ENCODE measurements at regions not wholly inside any gene's neighbourhood (a gene's known extent, or its start where the extent isn't known, plus 50 kb on each side); places are given as distances from the start of the nearest gene placed in this dataset.
A peak's percentile ranks its signal among the peaks of the same experiment; 100 is the strongest.
"Not testable (repeated sequence)": the region's sequence is repeated elsewhere in the genome, so short reads cannot be mapped to it uniquely, and the experiment has no call there.

DNA sequence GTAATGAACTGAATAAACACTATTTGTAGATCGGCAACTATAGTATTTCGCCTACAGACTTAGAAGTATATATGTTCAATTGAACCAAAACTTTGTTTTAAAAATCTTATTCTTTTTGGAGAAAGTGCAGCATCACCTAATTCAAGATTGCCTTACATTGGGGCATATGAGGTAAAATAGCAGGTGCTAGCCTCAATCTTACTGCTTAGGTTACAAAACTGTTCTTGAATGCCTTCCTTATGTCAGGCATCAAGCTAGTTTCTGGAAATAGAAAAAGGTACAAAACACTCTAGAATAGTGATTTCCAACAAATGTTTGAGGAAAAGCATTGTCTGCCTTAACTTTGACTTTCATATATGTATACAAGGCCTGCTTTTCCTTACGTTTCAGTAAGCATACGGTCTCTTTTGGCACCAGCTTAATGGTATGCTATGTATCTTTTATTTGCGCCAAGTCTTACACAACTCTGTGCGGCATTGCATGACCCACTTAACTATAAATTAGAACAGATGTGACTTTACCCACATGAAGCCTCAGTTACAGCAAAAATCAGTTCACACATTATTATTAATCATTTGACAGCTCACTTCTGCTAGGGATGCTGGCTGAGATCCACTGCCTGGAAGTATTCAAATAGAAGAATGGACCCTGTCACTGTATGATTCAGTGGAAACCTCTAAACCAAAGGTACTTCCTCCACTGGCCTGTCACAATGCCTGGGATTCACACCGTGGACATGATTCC is 174.1 kb downstream of the PRELID2 start:
- peak; percentile 26 for ATAC-seq
- DNase-seq (ENCODE audit: low spot score): no peak

DNA sequence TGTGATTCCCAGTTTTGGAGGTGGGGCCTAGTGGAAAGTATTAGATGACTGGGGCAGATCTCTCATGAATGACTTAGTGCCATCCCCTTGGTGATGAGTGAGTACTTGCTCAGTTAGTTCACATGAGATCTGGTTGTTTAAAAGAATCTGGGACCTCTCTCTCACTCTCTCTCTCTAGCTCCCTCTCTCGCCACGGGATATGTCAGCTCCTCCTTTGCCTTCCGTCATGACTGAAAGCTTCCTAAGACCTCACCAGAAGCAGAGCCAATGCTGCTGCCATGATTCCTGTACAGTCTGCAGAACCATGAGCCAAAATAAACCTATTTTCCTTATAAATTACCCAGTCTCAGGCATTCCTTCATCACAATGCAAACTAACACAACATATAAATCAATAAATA is 176.7 kb downstream of the PRELID2 start:
- no peak for DNase-seq (ENCODE audit: low spot score)
- no peak for ATAC-seq

DNA sequence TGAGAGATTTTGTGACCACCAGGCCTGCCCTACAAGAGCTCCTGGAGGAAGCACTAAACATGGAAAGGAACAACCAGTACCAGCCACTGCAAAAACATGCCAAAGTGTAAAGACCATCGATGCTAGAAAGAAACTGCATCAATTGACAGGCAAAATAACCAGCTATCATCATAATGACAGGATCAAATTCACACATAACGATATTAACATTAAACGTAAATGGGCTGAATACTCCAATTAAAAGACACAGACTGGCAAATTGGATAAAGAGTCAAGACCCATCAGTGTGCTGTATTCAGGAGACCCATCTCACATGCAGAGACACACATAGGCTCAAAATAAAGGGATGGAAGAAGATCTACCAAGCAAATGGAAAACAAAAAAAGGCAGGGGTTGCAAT is 182.4 kb downstream of the PRELID2 start:
- ATAC-seq; DNase-seq (ENCODE audit: low spot score): not testable (repeated sequence)

DNA sequence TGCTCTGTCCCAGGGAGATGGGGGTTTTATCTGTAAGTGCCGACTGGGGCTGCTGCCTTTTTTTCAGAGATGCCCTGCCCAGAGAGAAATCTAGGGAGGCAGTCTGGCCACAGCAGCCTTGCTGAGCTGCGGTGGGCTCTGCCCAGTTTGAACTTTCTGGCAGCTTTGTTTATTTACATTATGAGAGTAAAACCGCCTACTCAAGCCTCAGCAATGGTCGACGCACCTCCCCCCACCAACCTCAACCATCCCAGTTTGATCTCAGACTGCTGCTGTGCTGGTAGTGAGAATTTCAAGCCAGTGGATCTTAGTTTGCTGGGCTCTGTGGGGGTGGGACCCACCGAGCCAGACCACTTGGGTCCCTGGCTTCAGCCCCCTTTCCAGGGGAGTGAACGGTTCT is 188.0 kb downstream of the PRELID2 start:
- not testable (repeated sequence) for ATAC-seq; DNase-seq (ENCODE audit: low spot score)

DNA sequence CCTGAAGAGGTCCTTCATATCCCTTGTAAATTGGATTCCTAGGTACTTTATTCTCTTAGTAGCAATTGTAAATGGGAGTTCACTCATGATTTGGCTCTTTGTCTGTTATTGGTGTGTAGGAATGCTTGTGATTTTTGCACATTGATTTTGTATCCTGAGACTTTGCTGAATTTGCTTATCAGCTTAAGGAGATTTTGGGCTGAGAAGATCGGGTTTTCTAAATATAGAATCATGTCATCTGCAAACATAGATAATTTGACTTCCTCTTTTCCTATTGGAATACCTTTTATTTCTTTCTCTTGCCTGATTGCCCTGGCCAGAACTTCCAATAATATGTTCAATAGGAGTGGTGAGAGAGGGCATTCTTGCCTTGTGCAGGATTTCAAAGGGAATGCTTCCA is 191.9 kb downstream of the PRELID2 start:
- not testable (repeated sequence) for DNase-seq (ENCODE audit: low spot score); ATAC-seq

DNA sequence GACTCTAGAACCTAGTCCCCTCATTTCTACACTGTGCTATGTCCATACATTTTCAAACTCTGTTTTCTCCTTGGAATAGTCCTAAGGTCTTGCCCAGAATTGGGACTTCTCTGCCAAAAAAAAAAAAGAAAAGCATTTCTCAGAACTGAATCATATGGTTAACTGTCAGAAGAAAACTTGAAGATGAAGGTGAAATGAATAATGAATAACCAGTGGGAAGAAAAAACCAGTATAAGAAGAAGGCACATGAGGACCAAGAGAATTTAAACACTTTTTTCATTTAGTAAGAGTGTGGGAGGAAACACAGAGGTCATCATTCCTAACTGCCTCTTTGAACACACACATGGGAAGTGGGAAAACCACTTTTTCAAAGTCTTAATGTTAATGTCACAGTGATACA is 197.7 kb downstream of the PRELID2 start:
- ATAC-seq: no peak
- no peak for DNase-seq (ENCODE audit: low spot score)

DNA sequence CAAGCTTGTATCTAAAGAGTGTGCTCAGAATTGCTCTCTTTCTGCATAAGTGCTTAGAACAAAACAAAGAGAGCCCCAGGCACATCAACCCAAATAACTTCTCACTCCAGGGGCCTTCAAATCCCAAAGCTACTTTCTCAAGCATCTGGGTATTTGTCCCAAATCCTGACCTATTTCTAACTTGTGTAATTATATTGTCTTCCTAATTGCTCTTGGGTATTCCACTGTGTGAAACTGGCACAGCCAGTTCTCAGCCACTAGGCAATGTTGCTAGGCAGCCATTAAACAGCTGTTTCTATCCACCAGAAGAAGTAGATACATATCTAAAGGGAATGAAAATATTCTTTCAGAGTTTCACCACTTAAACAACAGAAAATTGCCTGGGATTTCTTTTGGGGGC is 198.8 kb downstream of the PRELID2 start:
- no peak for DNase-seq (ENCODE audit: low spot score)
- ATAC-seq: no peak

DNA sequence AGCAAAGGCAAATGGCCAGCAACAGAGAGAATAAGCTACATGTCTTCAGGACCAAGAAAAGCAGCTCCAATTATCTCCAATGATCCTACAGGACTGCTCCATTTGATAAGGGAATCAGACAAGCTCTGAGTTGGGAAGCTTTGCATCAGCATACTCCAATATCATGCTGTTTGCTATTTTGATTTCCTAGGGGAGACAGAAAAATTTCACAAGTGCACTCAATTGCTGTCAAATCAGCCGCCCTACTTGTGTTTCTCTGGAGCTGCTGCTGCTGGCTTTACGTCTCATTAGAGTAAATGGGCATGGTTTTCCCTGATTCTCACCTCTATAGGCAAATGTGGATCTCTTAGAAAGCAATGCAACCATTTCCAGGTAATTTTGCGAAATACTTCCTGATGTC is 201.7 kb downstream of the PRELID2 start:
- DNase-seq (ENCODE audit: low spot score): no peak

DNA sequence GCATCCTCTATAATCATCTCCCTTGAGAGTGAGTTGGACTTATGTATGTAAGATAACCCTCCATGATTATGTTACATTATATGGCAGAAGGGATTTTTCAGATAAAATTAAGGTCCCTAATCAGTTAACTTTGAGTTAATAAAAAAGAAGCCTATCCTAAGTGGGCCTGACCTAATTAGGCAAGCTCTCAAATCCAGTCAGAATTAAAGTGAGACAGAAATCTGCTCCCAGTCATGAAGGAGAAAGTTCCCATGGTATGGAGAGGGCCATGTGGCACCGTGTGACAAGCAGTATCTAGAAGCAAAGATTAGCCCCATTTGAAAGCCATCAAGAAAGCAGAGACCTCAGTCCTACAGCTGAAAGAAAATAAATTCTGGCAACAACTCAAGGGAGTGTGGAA is 202.4 kb downstream of the PRELID2 start:
- no peak for DNase-seq (ENCODE audit: low spot score)
- ATAC-seq: no peak

More for the DNA sequence above, 201.7 kb downstream of the PRELID2 start:
- no peak for ATAC-seq

DNA sequence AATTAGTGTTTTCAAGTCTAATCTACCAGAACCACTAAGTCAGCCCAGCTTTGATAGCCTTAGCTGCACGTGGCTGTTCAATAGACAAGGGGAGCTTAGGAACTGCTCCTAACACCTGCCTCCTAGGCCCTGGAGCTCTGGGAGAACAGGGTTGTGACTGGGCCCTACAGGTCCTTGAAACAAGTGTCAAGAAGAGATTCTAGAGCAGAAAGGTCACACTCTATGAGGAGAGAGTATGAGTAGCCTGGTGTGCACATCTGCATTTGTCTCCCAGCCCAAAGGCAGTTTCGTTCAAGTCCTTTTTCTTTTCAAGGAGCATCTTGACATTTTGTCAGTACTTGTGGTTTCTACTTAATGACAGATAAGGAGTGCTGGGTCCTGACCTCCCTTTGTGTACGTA is 206.1 kb downstream of the PRELID2 start:
- DNase-seq (ENCODE audit: low spot score): no peak
- ATAC-seq: no peak

DNA sequence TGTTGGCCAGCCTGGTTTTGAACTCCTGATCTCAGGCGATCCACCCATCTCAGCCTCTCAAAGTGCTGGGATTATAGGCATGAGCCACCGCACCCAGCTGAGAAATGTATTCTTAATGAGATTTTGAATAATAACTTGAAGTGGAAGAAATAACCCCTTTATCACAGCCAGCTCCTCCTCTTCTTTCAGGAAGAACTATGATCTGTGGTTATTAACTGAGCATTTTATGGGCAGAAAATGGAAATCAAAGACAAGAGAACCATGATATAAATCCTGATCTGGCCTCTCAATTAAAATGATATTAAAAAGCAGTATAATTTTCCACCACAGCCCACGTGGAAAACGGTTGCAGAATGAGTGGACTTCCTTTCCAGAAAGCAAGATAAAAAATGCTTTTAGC is 206.6 kb downstream of the PRELID2 start:
- ATAC-seq (no peak), DNase-seq (ENCODE audit: low spot score) (no peak)

DNA sequence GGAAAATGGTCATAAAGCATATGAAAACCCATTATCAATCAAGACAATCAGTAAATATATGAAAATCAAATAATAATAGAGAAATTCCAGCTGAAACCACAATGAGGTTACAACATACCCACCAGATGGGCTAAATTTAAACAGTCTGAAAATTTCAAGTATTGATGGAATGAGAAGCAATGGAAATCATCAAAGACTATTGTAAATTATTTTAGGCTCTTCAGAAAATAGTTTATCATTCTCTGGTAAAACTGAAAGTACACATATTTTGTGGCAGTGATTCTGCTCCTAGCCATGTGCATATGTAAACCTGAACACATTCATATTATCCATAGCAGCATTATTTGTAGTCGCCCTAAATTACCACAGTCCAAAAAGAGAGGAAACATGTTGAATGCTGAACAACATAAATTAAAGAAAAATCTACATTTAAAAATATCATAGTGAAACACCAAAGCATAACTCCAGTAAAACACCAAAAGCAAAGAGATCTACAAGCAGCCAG is 215.3 kb downstream of the PRELID2 start:
- DNase-seq (ENCODE audit: low spot score) (no peak), ATAC-seq (no peak)

DNA sequence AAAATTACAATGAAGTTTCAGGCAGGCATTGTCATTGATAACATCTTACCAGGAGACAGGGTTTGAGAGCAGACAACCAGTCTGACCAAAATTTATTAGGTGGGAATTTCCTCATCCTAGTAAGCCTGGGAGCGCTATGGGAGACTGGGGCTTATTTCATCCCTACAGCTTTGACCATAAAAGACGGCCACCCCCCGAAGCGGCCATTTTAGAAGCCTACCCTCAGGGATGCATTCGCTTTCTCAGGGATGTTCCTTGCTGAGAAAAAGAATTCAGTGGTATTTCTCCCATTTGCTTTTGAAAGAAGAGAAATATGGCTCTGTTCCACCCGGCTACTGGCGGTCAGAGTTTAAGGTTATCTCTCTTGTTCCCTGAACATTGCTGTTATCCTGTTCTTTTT is 218.4 kb downstream of the PRELID2 start:
- ATAC-seq; DNase-seq (ENCODE audit: low spot score): not testable (repeated sequence)

DNA sequence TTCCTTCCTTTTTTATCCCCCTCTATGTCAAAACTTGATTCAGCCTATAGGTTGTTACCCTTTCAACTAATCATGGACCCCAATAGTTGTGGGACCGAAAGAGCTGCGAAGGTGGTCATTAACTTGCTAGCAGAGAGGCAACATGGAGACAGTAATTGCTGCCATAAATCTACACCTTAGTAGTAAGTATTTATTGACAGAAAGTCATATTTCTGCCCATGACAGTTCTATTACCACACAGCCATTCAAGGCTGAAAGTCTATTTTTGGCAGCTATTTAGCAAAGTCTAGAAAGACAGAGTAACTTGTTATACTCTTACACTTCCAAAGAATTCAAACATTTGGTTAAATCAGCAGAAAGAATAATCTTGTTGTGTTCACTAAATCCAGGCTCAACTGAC is 236.2 kb downstream of the PRELID2 start:
- DNase-seq (ENCODE audit: low spot score) (no peak), ATAC-seq (no peak)

DNA sequence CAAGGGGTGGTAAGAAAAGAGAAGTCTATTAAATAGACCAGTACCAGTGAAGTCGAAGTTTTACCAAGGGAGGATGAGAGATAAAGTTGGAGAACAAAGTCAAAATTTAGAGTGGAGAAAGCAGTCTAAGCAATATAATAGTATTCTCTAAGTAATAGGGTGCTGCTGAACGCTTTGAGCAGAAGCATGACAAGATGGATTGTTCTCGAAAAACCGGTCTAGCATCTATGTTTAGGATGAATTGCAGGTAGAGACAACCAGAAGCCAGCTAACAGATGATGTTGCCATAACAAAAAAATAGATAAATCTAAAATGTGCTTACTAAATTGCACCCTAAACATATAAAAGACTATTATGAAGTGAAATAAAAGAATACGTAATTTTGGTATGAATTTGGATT is 237.0 kb downstream of the PRELID2 start:
- DNase-seq (ENCODE audit: low spot score) (no peak), ATAC-seq (no peak)

DNA sequence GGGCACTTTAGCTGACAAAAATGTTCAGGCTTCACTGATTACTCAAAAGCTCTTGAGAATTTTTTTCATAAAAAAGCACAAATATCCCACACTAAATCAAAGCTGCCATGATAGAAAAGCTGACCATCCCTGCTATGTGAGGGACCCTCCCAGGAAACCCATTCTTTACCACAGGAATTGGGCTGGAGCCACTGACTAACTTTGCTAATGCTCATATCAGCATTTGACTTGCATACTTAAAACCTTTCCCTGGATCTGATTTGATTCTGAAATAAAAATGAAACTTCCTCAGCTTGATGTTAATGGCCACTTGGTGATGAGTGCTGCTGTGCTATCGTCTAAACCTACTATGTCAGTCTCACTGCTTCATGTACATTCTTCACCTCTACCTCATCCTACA is 243.6 kb downstream of the PRELID2 start:
- ATAC-seq (no peak), DNase-seq (ENCODE audit: low spot score) (no peak)

DNA sequence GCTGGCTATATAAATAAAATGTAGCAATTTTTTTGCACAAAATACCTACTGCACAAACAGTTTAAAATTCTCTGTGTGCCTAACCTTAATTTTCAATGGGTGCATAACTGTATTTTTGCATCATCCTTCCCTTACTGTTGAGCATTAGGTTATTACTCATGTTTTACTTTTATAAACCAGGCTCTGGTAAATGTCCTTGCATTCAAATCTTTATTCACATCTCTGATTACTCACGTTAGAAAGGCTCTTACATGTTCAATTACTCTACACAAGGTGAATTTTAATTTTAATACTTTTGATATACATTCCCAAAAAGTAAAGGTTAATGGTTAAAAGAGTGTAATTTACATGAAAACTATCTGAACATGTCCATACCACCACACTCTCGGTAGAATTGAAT is 246.1 kb downstream of the PRELID2 start:
- no peak for DNase-seq (ENCODE audit: low spot score)
- ATAC-seq: no peak

DNA sequence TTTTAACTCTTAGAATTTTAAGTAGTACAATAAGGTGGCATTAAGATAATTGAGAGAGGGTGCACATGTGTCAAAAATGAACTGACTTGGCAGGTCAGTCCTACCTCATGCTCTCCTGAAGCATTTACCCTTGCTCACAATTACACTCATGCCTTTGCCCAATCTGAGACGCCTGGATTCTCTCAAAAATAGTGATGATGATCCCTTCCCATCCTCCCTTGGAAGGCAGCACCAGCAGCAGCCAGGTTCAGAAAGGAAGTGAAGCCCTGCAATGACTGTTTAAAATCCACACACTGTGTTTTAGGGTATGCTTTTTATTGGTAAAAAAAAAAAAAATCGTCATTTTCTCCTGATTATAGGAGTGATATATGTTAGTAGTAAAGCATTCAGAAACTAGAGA is 246.6 kb downstream of the PRELID2 start:
- no peak for ATAC-seq
- no peak for DNase-seq (ENCODE audit: low spot score)

DNA sequence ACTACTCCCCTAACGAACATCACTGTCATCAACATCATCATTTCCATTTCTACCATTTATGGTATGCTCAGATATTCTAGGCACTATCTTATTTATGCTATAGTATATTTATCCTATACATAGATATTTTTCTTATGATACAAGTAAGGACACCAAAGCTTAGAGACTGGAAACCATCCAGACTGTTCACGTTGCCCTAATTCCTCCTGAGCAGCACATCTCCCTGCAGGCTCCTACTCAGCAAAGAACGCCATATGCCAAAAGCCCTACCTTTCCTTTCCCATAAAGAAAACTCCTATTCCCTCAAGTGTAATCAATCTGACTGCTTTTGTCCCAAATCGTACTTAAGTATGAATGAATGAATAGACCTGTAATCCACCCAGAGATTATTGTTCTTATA is 247.0 kb downstream of the PRELID2 start:
- DNase-seq (ENCODE audit: low spot score) (no peak), ATAC-seq (no peak)

DNA sequence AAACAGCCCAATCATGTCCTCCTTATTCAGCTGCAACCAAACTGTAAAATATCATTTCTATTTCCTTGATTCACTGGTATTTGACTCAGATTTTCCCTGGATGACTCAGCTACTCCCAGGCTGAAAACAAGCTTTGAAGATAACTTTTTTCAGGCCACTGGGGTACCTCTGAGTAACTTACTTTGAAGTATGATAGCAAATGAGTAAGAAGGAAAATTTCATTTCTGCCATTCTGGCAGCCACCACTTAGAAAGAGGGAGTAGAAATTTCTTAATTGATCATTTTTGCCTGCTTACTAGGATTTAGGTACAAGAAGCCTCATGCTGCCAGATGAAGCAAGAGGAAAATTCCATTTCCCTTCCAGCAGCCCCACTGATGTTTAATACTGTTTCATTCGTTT is 247.4 kb downstream of the PRELID2 start:
- no peak for ATAC-seq

DNA sequence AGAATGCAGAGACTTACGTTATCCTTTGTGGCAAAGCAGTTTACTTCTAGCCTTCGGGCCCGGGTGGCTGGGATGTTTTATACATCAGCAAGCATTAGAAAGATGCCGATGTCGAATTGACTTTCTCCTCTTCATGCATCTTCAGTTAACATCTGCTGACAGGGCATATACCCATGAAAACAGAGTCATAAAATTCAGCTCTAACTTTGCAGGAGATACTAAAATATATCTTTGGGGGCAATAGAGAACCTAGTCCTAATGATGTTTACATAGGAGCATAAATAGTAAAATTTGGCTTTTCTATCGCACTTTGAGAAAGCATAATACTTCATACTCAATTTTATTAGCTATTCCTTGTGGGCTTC is 247.9 kb downstream of the PRELID2 start:
- no peak for DNase-seq (ENCODE audit: low spot score)
- ATAC-seq: no peak

More for the DNA sequence above, 247.4 kb downstream of the PRELID2 start:
- DNase-seq (ENCODE audit: low spot score): no peak

DNA sequence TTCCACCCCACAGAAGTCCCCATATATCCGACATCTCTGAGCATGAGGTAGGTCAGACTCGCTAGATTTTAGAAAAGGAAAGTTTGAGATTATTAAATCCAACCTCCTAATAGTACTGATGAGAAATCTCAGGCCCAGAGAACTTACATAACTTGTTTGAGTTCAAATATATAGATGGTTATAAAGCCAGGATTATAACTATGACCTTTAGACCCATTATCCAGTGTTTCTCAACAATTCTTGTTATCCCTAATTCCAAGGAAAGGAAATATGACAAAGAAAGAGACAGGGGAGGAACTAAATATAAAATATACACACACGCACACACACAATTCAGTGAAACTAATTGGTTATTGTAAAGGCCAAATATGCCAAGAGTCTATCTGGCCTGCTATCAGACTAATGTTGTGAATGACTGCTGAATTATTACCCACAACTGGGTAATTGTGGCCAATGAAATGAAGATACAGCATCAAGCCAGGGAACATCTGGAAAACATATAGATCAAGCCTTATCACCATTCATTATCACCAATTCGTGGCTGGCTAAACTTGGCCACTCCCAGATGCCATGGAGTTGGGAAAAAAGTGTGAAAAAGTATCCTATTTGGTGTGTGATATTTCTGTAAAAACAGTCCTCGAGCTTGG is 248.4 kb downstream of the PRELID2 start:
- ATAC-seq: no peak

More for the DNA sequence above, 248.4 kb downstream of the PRELID2 start:
- no peak for DNase-seq (ENCODE audit: low spot score)

All from left lobe of liver (tissue), 2 donors.